GM21526 (cell line): ENCODE measurements at regions not wholly inside any gene's neighbourhood (a gene's known extent, or its start where the extent isn't known, plus 50 kb on each side); places are given as distances from the start of the nearest gene placed in this dataset.
"Not testable (repeated sequence)": the region's sequence is repeated elsewhere in the genome, so short reads cannot be mapped to it uniquely, and the experiment has no call there.

Source experiments
- ATAC-seq: cut with Tn5 transposase; IDR thresholded peaks from one replicate; pipeline ENCODE4 v1.9.1; 2021; ENCODE audit warnings: moderate library complexity; ENCODE audit not compliant: unreplicated experiment, low FRiP score

- ATAC-seq, result no peak
Measured at GRCh38 chr11:90661233-90661632, 438.4 kb upstream of the CHORDC1 start.

- no peak for ATAC-seq
Measured at GRCh38 chr11:90656171-90656570, 433.3 kb upstream of the CHORDC1 start.

DNA sequence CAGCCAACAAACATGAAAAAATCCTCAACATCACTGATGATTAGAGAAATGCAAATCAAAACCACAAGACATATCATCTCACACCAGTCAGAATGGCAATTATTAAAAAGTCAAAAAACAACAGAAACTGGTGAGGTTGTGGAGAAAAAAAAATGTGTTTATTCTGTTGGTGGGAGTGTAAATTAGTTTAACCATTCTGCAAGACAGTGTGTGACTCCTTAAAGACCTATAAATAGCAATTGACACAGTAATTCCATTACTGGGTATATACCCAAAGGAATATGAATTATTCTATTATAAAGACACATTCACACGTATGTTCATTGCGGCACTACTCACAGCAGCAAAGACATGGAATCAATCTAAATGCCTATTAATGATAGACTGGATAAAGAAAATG is 427.3 kb upstream of the CHORDC1 start:
- no peak for ATAC-seq

DNA sequence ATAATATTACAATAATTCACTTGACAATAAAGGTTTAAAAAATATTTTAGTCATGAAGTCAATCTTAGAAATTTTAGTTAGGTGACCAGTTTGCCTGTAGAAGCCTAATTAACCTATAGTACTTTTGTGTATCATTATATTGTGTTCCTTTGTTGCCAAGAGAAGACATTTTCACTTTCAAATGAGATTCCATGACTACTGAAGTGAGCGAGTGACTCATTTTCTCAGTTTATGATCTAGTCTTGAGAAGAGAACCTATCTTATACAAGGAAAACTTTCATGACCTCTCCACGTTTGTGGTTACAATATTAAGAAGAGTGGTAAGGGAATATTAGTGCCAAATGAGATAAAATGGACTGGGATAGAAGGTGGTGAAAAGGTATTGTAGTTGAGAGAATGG is 423.9 kb upstream of the CHORDC1 start:
- no peak for ATAC-seq

DNA sequence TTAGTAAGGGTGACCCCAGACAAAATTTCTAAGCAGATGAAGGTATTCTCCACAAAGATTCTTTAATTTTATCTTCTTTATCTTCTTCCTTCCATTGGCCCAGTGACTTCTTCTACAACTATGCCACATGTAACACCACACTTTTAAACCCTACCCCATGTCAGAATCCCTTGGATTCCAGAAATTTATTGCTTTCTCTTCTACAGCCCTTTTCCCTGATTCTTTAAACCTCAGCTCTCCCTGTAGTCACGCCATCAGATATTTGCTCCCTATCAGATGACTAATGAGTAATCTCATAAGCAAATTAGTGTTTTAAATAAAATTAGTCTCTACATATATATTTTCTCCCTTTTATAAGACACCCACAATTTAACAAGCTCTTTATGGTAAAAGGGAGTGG is 423.4 kb upstream of the CHORDC1 start:
- no peak for ATAC-seq

DNA sequence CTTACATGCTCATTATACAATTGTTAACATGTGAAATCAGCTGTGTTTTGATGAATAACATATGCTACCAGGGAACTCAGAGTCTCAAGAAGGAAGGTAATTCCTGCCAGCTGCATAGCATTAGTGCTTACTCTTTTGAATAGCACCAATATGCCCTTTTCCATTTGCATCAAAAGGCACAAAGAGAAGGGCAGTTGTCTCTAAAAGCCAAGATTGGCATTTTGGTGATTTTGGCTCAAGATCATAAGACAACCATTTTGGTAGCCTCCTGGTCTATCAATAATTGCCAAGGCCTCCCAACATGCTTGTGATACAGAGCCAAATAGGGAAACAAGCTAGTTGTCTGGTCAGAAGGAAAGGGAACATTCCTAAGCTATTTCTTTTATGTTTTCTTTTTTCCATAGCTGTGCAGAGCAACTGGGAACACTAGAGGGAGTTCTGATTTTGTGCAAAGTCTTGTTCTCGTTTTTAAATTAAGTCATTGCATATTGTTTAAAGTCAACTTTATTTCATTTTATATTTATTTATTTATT is 416.7 kb upstream of the CHORDC1 start:
- no peak for ATAC-seq

DNA sequence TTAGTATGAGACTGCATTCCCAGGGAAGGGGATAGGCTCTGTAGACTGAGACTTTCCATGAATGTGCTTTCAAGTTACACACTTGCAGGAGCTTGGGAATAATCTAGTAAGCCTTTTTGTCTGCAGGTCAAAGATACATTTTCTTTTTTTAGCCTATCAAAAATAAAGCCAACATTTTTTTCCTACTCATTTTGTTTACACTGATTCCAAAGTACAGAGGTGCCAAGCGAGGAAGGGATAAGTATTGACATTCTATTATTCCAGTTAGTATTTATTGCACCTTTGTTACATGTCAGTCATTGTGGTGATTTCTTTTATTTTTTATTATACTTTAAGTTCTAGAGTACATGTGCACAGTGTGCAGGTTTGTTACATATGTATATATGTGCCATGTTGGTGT is 413.0 kb upstream of the CHORDC1 start:
- no peak for ATAC-seq

GRCh38 chr11:90635151-90635550 is 412.3 kb upstream of the CHORDC1 start:
- ATAC-seq, result no peak

GRCh38 chr11:90630176-90630575 is 407.3 kb upstream of the CHORDC1 start:
- no peak for ATAC-seq

- ATAC-seq, result no peak
Measured at GRCh38 chr11:90629229-90629806, 406.5 kb upstream of the CHORDC1 start.

GRCh38 chr11:90614318-90614717 is 391.5 kb upstream of the CHORDC1 start:
- no peak for ATAC-seq

DNA sequence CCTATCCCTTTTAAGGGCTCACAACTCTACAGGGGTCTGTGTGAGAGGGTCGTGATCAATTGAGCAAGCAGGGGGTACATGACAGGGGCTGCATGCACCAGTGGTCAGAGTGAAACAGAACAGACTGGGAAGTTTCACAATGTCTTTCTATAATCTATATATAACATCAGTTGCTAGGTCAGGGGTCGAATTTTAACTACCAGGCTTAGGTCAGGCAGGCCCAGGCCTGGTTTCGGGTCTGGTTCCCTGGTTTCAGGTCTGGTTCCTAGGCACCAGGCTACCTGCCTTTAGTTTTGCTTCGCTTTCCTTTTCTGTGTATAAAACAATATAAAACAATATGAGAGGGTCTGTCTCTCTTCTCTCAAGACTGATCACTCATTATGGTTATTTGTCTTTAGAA is 390.2 kb upstream of the CHORDC1 start:
- not testable (repeated sequence) for ATAC-seq

DNA sequence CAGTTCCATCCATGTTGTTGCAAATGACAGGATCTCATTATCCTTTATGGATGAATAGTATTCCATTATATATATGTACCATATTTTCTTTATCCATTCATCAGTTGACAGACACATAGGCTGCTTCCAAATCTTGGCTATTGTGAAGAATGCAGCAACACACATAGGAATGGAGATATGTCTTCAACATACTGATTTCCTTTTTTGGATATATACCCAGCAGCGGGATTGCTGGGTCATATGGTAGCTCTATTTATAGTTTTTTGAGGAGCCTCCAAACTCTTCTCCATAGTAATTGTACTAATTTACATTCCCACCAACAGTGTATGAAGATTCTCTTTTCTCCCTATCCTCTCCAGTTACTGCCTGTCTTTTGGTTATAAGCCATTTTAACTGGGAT is 383.9 kb upstream of the CHORDC1 start:
- ATAC-seq, result no peak

DNA sequence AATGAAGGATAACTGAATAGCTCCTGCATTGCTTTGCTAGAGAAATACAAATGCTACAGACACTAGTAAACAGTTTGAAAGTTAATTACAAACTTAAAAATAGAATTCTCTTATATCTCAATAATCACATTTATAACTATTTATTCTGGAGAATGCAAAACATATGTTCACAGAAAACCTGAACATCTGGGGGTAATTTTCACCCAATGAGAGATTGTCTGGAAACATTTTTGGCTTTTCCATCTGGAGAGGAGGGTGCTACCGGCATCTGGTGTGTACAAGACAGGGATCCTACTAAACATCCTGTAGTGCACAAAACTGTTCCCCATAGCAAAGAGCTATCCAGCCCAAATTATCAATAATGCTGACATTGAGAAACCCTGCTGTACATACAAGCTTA is 378.4 kb upstream of the CHORDC1 start:
- no peak for ATAC-seq

- no peak for ATAC-seq
Measured at GRCh38 chr11:90594658-90595057, 371.8 kb upstream of the CHORDC1 start.

- no peak for ATAC-seq
Measured at GRCh38 chr11:90593099-90593498, 370.2 kb upstream of the CHORDC1 start.

DNA sequence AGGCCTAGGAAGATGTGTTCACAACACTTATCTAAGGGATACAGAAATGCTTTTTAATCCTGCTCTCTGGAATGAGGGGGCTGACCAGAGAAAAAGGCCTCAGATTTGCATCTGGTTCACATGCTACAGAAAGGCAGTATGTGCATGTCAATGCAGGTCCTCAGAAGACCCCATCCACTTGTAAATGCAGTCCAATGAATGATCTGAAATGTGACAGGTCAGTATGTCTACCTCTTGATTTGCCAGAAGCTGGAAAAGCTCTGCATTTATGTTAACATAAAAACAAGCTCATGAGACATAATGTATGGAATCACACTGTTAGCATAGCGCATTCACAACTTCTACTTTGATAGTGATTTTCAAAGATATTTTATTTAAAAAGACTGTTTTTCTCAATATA is 367.4 kb upstream of the CHORDC1 start:
- no peak for ATAC-seq

- ATAC-seq, result no peak
Measured at GRCh38 chr11:90589735-90590134, 366.9 kb upstream of the CHORDC1 start.

DNA sequence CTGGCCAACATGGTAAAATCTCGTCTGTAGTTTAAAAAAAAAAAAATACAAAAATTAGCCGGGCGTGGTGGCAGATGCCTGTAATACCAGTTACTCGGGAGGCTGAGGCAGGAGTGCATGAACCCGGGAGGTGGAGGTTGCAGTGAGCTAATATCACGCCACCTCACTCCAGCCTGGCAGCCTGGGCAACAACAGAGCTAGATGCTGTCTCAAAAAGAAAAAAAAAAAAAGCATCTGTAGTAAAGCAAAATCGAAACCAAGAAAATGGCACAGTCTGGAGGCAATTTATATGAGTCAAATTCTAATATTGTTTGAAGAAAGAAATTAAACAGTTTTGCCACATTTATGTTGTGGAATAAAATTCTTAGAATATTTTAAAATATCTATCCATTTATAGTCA is 365.0 kb upstream of the CHORDC1 start:
- ATAC-seq, result no peak

DNA sequence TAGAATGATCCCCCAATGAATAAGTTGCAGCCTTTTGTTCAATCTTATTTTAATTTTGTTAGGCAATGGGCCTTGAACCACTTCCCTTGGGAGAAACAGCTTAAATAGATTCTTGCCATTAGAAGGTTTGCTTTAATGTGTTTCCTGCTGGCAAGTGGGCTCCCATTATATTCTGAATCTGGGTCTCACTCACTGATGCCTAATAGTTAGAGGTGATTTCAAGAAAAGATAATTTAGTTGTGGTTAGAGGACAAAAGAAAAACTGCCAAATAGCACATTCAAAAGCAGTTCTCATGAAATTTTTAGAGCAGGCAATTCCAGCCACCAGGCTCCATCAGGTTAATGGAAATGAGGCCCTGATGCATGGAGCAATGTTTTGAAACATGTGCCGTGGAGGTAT is 362.6 kb upstream of the CHORDC1 start:
- ATAC-seq, result no peak

GRCh38 chr11:90582999-90583398 is 360.1 kb upstream of the CHORDC1 start:
- not testable (repeated sequence) for ATAC-seq

GRCh38 chr11:90564531-90564930 is 341.7 kb upstream of the CHORDC1 start:
- no peak for ATAC-seq

GRCh38 chr11:90558328-90558865 is 335.5 kb upstream of the CHORDC1 start:
- ATAC-seq, result no peak
